Mesodermal cell (in vitro differentiated cells): ENCODE measurements at regions not wholly inside any gene's neighbourhood (a gene's known extent, or its start where the extent isn't known, plus 50 kb on each side); places are given as distances from the start of the nearest gene placed in this dataset.

ENCODE experiments used
- H3K27ac ChIP-seq: 2 replicates; pipeline ENCODE4 v1.7.0; 2013; ENCODE audit warnings: mild to moderate bottlenecking, low read depth, low read length, moderate library complexity; ENCODE audit not compliant: severe bottlenecking
- H3K36me3 ChIP-seq: 2 replicates; pipeline ENCODE4 v1.7.1; 2013; ENCODE audit warnings: mild to moderate bottlenecking, low read length, moderate library complexity; ENCODE audit not compliant: control insufficient read depth, insufficient read depth
- H3K4me1 ChIP-seq: one replicate; pipeline ENCODE4 v1.7.1; 2013; ENCODE audit warnings: mild to moderate bottlenecking, low read length; ENCODE audit not compliant: insufficient read depth, control insufficient read depth, poor library complexity, severe bottlenecking
- H3K4me3 ChIP-seq: 2 replicates; pipeline ENCODE4 v1.7.0; 2013; ENCODE audit warnings: low read length, control low read depth, mild to moderate bottlenecking; ENCODE audit not compliant: insufficient read depth, poor library complexity, severe bottlenecking; ENCODE audit errors: extremely low read depth
- H3K9me3 ChIP-seq: 2 replicates; pipeline ENCODE4 v1.7.1; 2013; ENCODE audit warnings: mild to moderate bottlenecking, low read length, moderate library complexity; ENCODE audit not compliant: control insufficient read depth
- WGBS, 2 experiments: methylation state at CpG; one replicate each; pipeline ENCODE4 v1.1.5; 2013; ENCODE audit warnings: missing lambda C conversion rate in 2 of 2; ENCODE audit not compliant: insufficient coverage in 2 of 2; 5-methylcytosine and 5-hydroxymethylcytosine counted together

DNA sequence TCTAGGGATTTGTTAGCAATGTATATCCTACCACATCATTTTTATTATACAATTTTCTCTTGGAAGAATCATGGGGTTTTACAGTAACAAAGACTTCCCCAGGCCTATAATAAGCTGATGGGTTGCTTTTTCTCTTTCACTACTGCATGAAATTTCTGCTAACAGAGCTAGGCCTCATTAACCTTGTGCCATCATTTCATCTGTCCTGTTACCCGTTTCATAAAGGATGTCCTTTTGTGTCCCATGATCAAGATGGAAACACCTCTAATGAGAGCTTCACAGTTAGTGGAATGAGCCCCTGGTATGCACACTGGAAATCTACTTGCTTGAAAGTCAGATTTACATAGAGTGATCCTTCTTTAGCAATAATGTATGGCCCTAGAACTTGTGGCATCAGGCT, 138.7 kb downstream of the RXFP2 start:
- no peak overlapping the region for H3K27ac ChIP-seq
- WGBS, 2 experiments: 80 to 100% methylated on average over 1 of the region's 1 CpG
- H3K9me3 ChIP-seq: no peaks in the 10 kb centered on the region
- H3K36me3 ChIP-seq: no peaks in the 10 kb centered on the region
- no peak overlapping the region for H3K4me3 ChIP-seq
- no peaks in the 10 kb centered on the region for H3K4me1 ChIP-seq

DNA sequence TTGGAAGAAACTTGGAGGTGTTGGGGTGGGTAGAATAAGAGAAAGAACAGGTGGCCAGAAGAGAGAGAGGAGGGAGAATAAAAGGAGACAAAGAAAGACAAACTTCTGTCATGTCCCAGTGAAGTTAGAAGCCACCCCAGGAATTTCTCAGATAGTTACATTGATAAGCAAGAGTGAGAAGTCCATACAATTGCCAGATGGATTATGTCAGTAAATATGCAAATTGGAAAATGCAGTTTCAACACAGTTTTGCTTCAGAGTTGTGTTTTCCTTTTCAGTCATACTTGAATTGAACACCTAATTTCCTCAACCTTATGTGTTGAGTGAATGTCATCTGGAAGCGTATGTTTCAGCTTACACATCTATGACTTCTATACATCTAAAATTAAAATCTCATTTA, 139.2 kb downstream of the RXFP2 start:
- H3K36me3 ChIP-seq: no peaks in the 10 kb centered on the region
- no peak overlapping the region for H3K4me3 ChIP-seq
- H3K4me1 ChIP-seq: no peaks in the 10 kb centered on the region
- H3K27ac ChIP-seq: no peak overlapping the region
- H3K9me3 ChIP-seq: no peaks in the 10 kb centered on the region
- WGBS, 2 experiments: no CpG with 5 or more reads among the region's 1 CpG

DNA sequence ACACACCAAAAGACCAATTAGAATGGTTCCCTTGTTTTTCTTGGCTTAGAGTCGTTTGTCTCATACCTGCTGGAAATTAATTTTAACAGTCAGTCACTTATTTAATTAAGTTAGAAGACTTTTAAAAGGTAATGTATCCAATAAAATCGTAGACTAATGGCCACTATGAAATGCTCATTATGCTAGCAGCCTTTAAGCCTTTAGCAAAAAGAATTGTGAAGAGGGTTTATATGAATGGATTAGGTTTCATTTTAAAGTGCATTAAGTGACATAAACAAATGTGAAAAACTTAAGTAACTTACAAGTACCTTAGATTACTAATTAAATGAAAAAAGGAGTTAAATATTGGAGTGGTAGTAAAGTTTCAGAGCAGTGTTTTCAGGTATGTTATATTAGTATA, 139.6 kb downstream of the RXFP2 start:
- Histone ChIP-seq H3K4me3 (no peak overlapping the region), H3K36me3 (no peaks in the 10 kb centered on the region), H3K27ac (no peak overlapping the region), H3K9me3 (no peaks in the 10 kb centered on the region), H3K4me1 (no peaks in the 10 kb centered on the region)
- WGBS, 2 experiments: 100% methylated on average over 1 of the region's 2 CpGs; no CpG with 5 or more reads in 1 of the 2 experiments

DNA sequence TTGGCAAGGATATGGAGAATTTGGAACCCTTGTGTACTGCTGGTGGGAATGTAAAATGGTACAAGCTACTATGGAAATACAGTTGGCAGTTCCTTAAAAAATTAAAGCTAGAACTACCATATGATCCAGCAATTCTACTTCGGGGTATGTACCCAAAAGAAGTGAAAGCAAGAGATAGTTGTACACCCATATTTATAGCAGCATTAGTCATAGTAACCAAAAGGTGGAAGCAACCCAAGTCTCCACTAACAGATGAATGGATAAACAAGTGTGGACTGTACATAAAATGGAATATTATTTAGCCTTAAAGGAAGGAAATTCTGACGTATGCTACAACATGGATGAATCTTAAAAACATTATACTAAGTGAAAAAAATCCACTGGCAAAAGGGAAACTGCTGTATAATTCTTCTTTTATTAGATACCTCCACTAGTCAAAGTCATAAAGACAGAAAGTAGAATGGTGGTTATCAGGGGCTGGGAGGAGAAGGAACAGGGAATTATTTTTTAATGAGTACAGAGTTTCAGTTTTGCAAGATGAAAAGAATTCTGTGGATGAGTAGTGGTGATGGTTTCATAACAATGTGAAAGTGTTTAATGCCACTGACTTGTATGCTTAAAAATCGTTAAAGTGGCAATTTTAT, 141.6 kb downstream of the RXFP2 start:
- WGBS, 2 experiments: no CpG with 5 or more reads among the region's 3 CpGs
- H3K4me1 ChIP-seq: no peaks in the 10 kb centered on the region
- H3K36me3 ChIP-seq: no peaks in the 10 kb centered on the region
- H3K27ac ChIP-seq: no peak overlapping the region
- no peak overlapping the region for H3K4me3 ChIP-seq
- no peaks in the 10 kb centered on the region for H3K9me3 ChIP-seq

DNA sequence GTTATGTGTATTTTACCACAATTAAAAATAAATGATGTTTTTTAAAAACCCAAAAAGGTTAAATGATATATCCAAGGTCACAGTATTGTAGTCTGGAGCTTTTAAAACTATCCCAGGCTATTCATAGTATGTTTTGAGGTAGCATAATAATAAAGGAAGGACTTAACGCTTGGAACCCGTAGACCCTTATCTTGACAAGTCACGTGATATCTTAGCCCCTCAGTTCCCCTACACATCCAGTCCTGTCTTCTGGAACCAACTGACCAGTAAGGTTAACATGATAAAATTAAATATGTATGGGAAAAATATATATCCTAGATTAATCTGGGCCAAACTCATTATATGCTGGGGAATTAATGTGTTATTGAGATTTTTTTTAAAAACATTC, 142.2 kb downstream of the RXFP2 start:
- no peak overlapping the region for H3K4me3 ChIP-seq

DNA sequence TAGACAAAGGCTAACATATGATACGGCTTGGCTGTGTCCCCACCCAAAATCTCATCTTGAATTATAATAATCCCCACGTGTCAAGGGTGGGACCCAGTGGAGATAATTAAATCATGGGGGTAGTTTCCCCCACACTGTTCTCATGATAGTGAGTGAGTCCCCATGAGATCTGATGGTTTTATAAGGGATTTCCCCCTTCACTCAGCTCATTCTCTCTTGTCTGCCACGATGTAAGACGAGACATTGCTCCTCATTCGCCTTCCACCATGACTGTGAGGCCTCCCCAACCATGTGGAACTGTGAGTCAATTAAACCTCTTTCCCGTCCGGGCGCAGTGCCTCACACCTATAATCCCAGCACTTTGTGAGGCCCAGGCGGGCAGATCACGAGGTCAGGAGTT, 143.5 kb downstream of the RXFP2 start:
- Histone ChIP-seq H3K9me3 (no peaks in the 10 kb centered on the region), H3K4me1 (no peaks in the 10 kb centered on the region), H3K4me3 (no peak overlapping the region), H3K36me3 (no peaks in the 10 kb centered on the region), H3K27ac (no peak overlapping the region)
- 73 to 79% methylated on average over 2 to 8 of the region's 10 CpGs for WGBS, 2 experiments

More for the DNA sequence above, 142.2 kb downstream of the RXFP2 start:
- H3K27ac ChIP-seq: no peak overlapping the region
- no peaks in the 10 kb centered on the region for H3K36me3 ChIP-seq
- H3K9me3 ChIP-seq: no peaks in the 10 kb centered on the region
- H3K4me1 ChIP-seq: no peaks in the 10 kb centered on the region
- no CpG with 5 or more reads among the region's 3 CpGs for WGBS, 2 experiments

DNA sequence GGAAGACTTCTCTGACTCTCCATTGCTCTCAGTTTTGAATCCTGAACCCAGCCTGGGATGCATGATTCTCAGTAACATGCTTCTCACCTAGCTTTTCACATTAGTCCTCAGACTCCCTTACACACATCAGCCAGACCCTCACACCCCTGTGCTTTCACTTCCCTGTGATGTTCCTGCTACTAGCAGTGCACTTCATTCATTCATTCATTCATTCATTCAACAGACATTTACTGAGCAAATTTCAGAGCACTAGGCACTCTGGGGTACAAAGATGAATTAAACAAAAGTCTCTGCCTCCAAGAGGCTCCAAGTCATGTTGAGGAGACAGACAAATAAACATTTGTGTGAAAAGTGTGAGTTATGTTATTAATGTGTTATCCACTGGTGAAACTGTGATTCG, 145.2 kb downstream of the RXFP2 start:
- Histone ChIP-seq H3K27ac (no peak overlapping the region), H3K36me3 (no peaks in the 10 kb centered on the region), H3K4me3 (no peak overlapping the region), H3K9me3 (no peaks in the 10 kb centered on the region), H3K4me1 (no peaks in the 10 kb centered on the region)
- 100% methylated on average over 1 of the region's 1 CpG for WGBS, 2 experiments

DNA sequence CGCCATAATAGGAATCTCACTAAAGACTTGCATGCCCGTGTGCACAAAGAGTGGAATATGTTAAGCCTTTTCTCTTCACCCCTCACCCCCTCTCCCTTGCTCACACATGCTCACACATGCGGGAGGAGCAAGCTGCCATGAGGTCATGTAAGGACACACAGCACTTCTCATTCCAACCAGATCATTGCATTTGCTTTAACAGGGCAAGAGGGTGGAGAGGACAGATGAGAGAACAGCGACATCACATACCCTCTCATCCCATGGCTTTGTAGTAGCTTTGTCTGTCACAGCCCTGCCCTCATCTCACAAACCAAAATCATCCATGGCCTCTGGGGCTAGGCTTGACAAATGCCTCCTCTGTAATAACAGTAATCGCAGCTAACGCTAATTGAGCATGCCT, 145.6 kb upstream of the FRY start:
- Histone ChIP-seq H3K27ac (no peak overlapping the region), H3K36me3 (no peaks in the 10 kb centered on the region), H3K4me3 (no peak overlapping the region), H3K9me3 (no peaks in the 10 kb centered on the region), H3K4me1 (no peaks in the 10 kb centered on the region)
- 83 to 96% methylated on average over 3 to 5 of the region's 6 CpGs for WGBS, 2 experiments

DNA sequence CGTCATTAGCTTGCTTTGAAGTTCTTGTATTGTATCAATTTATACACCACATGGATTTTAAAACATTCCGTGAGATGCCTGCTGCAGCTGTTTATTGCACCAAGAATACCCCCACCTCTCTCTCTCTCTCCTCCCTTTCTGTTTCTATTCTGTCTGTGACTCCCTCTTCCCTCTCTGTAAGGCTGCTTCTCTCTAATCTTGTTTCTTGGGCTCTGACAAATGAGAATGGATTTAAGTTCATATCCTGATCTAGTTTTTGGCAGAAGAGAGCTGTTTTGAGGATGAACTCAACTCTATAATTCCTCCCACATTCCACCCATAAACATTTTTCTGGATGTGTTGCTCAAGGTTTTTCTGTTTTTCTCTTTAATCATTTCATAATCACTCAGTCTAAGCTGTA, 144.3 kb upstream of the FRY start:
- no peaks in the 10 kb centered on the region for H3K4me1 ChIP-seq
- no peak overlapping the region for H3K4me3 ChIP-seq
- H3K36me3 ChIP-seq: no peaks in the 10 kb centered on the region
- no peak overlapping the region for H3K27ac ChIP-seq
- H3K9me3 ChIP-seq: no peaks in the 10 kb centered on the region
- 100% methylated on average over 1 of the region's 2 CpGs; no CpG with 5 or more reads in 1 of the 2 experiments for WGBS, 2 experiments

DNA sequence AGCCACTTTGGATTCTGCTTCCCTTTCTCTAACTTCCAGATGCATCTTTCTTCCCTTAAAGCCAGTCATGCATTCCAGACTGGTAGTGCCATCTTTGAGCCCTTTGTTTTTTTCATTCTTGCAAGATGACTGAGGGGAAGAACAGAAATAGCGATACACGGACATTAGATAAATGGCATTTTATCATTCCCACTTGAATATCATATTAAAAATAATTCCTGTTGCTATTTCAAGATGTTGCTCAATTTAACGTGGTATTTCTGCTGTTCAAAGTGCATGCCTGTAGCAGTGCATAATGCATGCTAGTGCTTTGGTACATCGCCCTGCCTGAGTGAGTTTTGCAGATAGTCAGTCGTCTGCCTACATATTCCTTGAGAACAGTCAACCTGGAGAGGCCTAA, 140.6 kb upstream of the FRY start:
- Histone ChIP-seq H3K36me3 (no peaks in the 10 kb centered on the region), H3K4me3 (no peak overlapping the region), H3K9me3 (no peaks in the 10 kb centered on the region), H3K4me1 (no peaks in the 10 kb centered on the region), H3K27ac (no peak overlapping the region)
- 94 to 100% methylated on average over 2 of the region's 5 CpGs for WGBS, 2 experiments

DNA sequence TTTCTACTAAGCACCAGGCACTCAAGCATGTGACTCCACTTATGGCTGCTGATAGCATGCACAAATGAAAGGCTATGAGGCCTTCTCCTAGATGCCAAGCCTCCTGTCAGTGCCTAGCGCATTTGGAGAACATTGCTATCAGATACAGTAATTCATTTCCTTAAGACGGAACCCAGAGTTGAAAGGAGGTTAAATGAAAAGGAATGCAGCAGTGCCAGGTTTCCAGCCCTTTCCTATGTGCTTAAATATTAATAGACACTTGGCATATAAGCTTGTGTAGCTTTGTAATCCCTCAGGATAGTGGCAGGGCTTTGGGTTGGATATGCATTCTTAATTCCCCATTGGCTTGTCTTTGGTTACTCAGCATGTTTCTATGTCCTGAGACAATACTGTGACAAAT, 140.1 kb upstream of the FRY start:
- no peak overlapping the region for H3K27ac ChIP-seq
- H3K36me3 ChIP-seq: no peaks in the 10 kb centered on the region
- WGBS, 2 experiments: 86 to 100% methylated on average over 1 to 2 of the region's 2 CpGs

More for the DNA sequence above, 140.1 kb upstream of the FRY start:
- Histone ChIP-seq H3K4me3 (no peak overlapping the region), H3K4me1 (no peaks in the 10 kb centered on the region), H3K9me3 (no peaks in the 10 kb centered on the region)
